Vagina (tissue), 2 donors: ENCODE measurements at regions not wholly inside any gene's neighbourhood (a gene's known extent, or its start where the extent isn't known, plus 50 kb on each side); places are given as distances from the start of the nearest gene placed in this dataset.
"Not testable (repeated sequence)": the region's sequence is repeated elsewhere in the genome, so short reads cannot be mapped to it uniquely, and the experiment has no call there.

Experiments used
- POLR2A ChIP-seq, 2 donors: fragments of 450-650 bp; IDR thresholded peaks; one replicate each; pipeline ENCODE4 v1.6.1; 2017; ENCODE audit warnings: antibody characterized with exemption in 2 of 2, mild to moderate bottlenecking in 2 of 2, moderate library complexity in 2 of 2
- POLR2AphosphoS5 ChIP-seq, 2 donors: sonication (generic); formaldehyde crosslinking; IDR thresholded peaks; one replicate each; pipeline ENCODE4 v1.9.0; 2017; ENCODE audit warnings: antibody characterized with exemption in 2 of 2, mild to moderate bottlenecking in 2 of 2, low read depth in 1 of 2; ENCODE audit not compliant: insufficient read depth in 1 of 2
- TF ChIP-seq, protein P1 (sequence below), 3 experiments: fragments of 450-650 bp in 2 of 3; fragments of 200-600 bp in 1 of 3; sonication (generic) in 1 of 3; IDR thresholded peaks; one replicate each; pipeline ENCODE4 v1.5.1; 2017 to 2019; ENCODE audit warnings: antibody characterized with exemption in 3 of 3, mild to moderate bottlenecking in 2 of 3, moderate library complexity in 2 of 3

DNA sequence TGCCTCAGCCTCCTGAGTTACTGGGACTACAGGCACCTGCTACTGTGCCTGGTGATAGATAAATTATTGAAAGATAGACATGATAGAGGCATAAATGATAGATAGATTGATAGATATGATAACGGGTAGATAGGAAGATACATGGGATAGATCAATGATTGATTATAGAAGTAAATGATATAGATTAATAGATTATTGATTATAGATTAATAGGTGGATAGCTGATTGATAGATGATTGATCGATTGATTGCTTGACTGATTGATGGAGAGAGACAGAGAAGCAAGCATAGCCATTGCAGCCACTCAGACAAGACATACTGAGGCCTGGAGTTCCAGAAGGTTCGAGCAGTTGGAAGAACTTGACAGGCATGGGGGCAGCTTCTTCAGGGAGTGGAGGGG lies 3024.8 kb upstream of the TEKT4 start:
- not testable (repeated sequence) for TF ChIP-seq POLR2AphosphoS5 (IDR thresholded peaks at IDR 0.05; ENCODE audit: insufficient read depth in 1 of 2, low read depth in 1 of 2); POLR2A (IDR thresholded peaks at IDR 0.05)
- TF ChIP-seq, protein P1, sequence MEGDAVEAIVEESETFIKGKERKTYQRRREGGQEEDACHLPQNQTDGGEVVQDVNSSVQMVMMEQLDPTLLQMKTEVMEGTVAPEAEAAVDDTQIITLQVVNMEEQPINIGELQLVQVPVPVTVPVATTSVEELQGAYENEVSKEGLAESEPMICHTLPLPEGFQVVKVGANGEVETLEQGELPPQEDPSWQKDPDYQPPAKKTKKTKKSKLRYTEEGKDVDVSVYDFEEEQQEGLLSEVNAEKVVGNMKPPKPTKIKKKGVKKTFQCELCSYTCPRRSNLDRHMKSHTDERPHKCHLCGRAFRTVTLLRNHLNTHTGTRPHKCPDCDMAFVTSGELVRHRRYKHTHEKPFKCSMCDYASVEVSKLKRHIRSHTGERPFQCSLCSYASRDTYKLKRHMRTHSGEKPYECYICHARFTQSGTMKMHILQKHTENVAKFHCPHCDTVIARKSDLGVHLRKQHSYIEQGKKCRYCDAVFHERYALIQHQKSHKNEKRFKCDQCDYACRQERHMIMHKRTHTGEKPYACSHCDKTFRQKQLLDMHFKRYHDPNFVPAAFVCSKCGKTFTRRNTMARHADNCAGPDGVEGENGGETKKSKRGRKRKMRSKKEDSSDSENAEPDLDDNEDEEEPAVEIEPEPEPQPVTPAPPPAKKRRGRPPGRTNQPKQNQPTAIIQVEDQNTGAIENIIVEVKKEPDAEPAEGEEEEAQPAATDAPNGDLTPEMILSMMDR (IDR thresholded peaks at IDR 0.05), result not testable (repeated sequence)
